OCI-LY7 (cell line): ENCODE measurements at regions not wholly inside any gene's neighbourhood (a gene's known extent, or its start where the extent isn't known, plus 50 kb on each side); places are given as distances from the start of the nearest gene placed in this dataset.
A peak's percentile ranks its signal among the peaks of the same experiment; 100 is the strongest.

Experiments
- BruUV-seq: library from RNA; stranded (reverse); fragments of 400-500 nt; replicated peaks from 2 replicates; lab custom pipeline; 2021; lab: Mats Ljungman, UMichigan
- CTCF ChIA-PET: fragments of 300-600 bp; sonication (Branson Sonifier 250); formaldehyde crosslinking; loops from one replicate; lab custom pipeline; 2022; ENCODE audit warnings: antibody characterized with exemption; ENCODE audit not compliant: unreplicated experiment; lab: Charles Lee
- POLR2A ChIA-PET: fragments of 300-600 bp; sonication (Branson Sonifier 250); formaldehyde crosslinking; loops from one replicate; lab custom pipeline; 2022; ENCODE audit warnings: antibody characterized with exemption; lab: Charles Lee
- DNase-seq: peaks from one replicate; pipeline ENCODE4 v3.0.0-alpha.2; 2015; ENCODE audit warnings: low spot score
- H2AFZ ChIP-seq: fragments of 200-600 bp; sonication (generic), shearing (Covaris generic); 2 replicates; pipeline ENCODE4 v1.6.1; 2014; ENCODE audit warnings: mild to moderate bottlenecking, antibody characterized with exemption, low read length, moderate library complexity
- H3K27ac ChIP-seq: fragments of 200-600 bp; sonication (generic); 2 replicates; pipeline ENCODE4 v1.5.1; 2014; ENCODE audit warnings: mixed run types, low read depth, mild to moderate bottlenecking, moderate library complexity, low read length, inconsistent platforms; ENCODE audit not compliant: poor library complexity, severe bottlenecking
- H3K36me3 ChIP-seq: fragments of 200-600 bp; sonication (generic); 2 replicates; pipeline ENCODE4 v1.6.1; 2014; ENCODE audit warnings: mild to moderate bottlenecking, antibody characterized with exemption, low read length, moderate library complexity, mixed read lengths; ENCODE audit not compliant: insufficient read depth
- H3K4me1 ChIP-seq: fragments of 200-600 bp; sonication (generic); 2 replicates; pipeline ENCODE4 v1.5.1; 2014; ENCODE audit warnings: mild to moderate bottlenecking, low read length; ENCODE audit not compliant: insufficient read depth, poor library complexity, severe bottlenecking
- H3K4me2 ChIP-seq: fragments of 200-600 bp; sonication (generic); 2 replicates; pipeline ENCODE4 v1.6.1; 2014; ENCODE audit warnings: mild to moderate bottlenecking, low read length
- H3K4me3 ChIP-seq: fragments of 200-600 bp; sonication (generic); 2 replicates; pipeline ENCODE4 v1.5.1; 2014; ENCODE audit warnings: mild to moderate bottlenecking, low read depth, low read length; ENCODE audit not compliant: poor library complexity, severe bottlenecking
- H3K79me2 ChIP-seq: fragments of 200-600 bp; sonication (generic); 2 replicates; pipeline ENCODE4 v1.6.1; 2016; ENCODE audit warnings: low read depth, mild to moderate bottlenecking, low read length, moderate library complexity, mixed read lengths; ENCODE audit not compliant: insufficient read depth
- H3K9me2 ChIP-seq: fragments of 200-600 bp; sonication (generic); 2 replicates; pipeline ENCODE4 v1.6.1; 2016; ENCODE audit warnings: mild to moderate bottlenecking, low read length, mixed read lengths; ENCODE audit not compliant: insufficient read depth
- H3K9me3 ChIP-seq: fragments of 200-600 bp; sonication (generic); 2 replicates; pipeline ENCODE4 v1.6.1; 2014; ENCODE audit warnings: mild to moderate bottlenecking, mixed run types, low read length, mixed read lengths
- H4K20me1 ChIP-seq: fragments of 200-600 bp; sonication (generic); 2 replicates; pipeline ENCODE4 v1.6.1; 2014; ENCODE audit warnings: mild to moderate bottlenecking, antibody characterized with exemption, low read length, moderate library complexity, mixed read lengths; ENCODE audit not compliant: insufficient read depth
- CTCF ChIP-seq: fragments of 200-600 bp; sonication (generic); conservative IDR thresholded peaks from 2 replicates; pipeline ENCODE4 v1.5.1; 2014; ENCODE audit warnings: mild to moderate bottlenecking, antibody characterized with exemption, low read length, moderate library complexity, mixed read lengths
- EZH2phosphoT487 ChIP-seq: fragments of 200-600 bp; sonication (generic); IDR thresholded peaks from 2 replicates; pipeline ENCODE4 v1.6.1; 2018; ENCODE audit warnings: low read depth, borderline replicate concordance, mild to moderate bottlenecking, mixed run types, antibody characterized with exemption, low read length, moderate library complexity, mixed read lengths
- intact Hi-C: fragments of 100-400 bp; cut with micrococcal nuclease; formaldehyde crosslinking; loops from one replicate; pipeline ENCODE4 v1.10.0; 2022; ENCODE audit not compliant: unreplicated experiment

GRCh38 chr15:25946241-25946805 lies 83.2 kb upstream of the ATP10A start:
- Histone ChIP-seq H3K4me2 (peak overlapping the region; percentile 45; the same call in 1 of the 2 replicates), H3K9me2 (no peaks in the 10 kb centered on the region), H3K79me2 (no peaks in the 10 kb centered on the region), H3K27ac (no peak overlapping the region), H3K36me3 (no peaks in the 10 kb centered on the region), H2AFZ (peak overlapping the region; percentile 91), H4K20me1 (no peaks in the 10 kb centered on the region), H3K9me3 (peaks cover 4% of the 10 kb centered on the region; the same call in 1 of the 2 replicates), H3K4me1 (peaks cover 30% of the 10 kb centered on the region), H3K4me3 (no peak overlapping the region)
- no TSS peak for BruUV-seq
- DNase-seq, result peak; percentile 9
- TF ChIP-seq CTCF (no peak), EZH2phosphoT487 (no peak)
- POLR2A ChIA-PET, result interaction anchor here (0.6 to 2.4 kb wide), 6 partner anchors 10 to 312 kb away, joined by 3 to 5 read pairs (median 4); no protein-coding TSS in a partner anchor
- CTCF ChIA-PET, result interaction anchor here (2.1 kb wide), 1 partner anchor 13 kb away, joined by 7 read pairs; no protein-coding TSS in a partner anchor
- intact Hi-C loops, result loop anchor here (2.0 to 10.0 kb wide), 2 partner anchors 136 to 688 kb away; no protein-coding TSS in a partner anchor

- TF ChIP-seq CTCF, result peak; percentile 31; the same call in 1 of the 2 replicates
- TF ChIP-seq EZH2phosphoT487, result no peak
- DNase-seq, result no peak
- intact Hi-C loops, result loop anchor here (10.0 kb wide), 1 partner anchor 690 kb away; no protein-coding TSS in a partner anchor
- Histone ChIP-seq H3K4me1 (peaks cover 41% of the 10 kb centered on the region), H3K79me2 (no peaks in the 10 kb centered on the region), H2AFZ (no peak overlapping the region), H3K9me2 (no peaks in the 10 kb centered on the region), H3K27ac (no peak overlapping the region), H3K9me3 (peaks cover 4% of the 10 kb centered on the region; the same call in 1 of the 2 replicates), H4K20me1 (no peaks in the 10 kb centered on the region), H3K4me3 (no peak overlapping the region), H3K36me3 (no peaks in the 10 kb centered on the region), H3K4me2 (no peak overlapping the region)
- BruUV-seq, result no TSS peak
- ChIA-PET POLR2A (interaction anchor here (0.7 to 1.3 kb wide), 5 partner anchors 10 to 142 kb away, joined by 3 read pairs; no protein-coding TSS in a partner anchor), CTCF (interaction anchor here (1.1 to 2.1 kb wide), 2 partner anchors 11 to 436 kb away, joined by 3 to 7 read pairs; no protein-coding TSS in a partner anchor)
Observed at GRCh38 chr15:25944386-25944785, 81.3 kb upstream of the ATP10A start.
